Panc1 (cell line): ENCODE measurements at regions not wholly inside any gene's neighbourhood (a gene's known extent, or its start where the extent isn't known, plus 50 kb on each side); places are given as distances from the start of the nearest gene placed in this dataset.

ENCODE experiments used
- ATAC-seq: fragments of 200-7000 bp; cut with Tn5 transposase; 2 replicates; pipeline ENCODE4 v1.9.1; 2020; ENCODE audit warnings: mild to moderate bottlenecking, moderate library complexity
- BruUV-seq: library from RNA; stranded (reverse); fragments of 400-500 nt; replicated peaks from 2 replicates; lab custom pipeline; 2021; lab: Mats Ljungman, UMichigan
- CTCF ChIA-PET: fragments of 300-600 bp; sonication (Branson Sonifier 250); formaldehyde crosslinking; loops from one replicate; lab custom pipeline; 2022; ENCODE audit warnings: antibody characterized with exemption; lab: Charles Lee
- POLR2A ChIA-PET: fragments of 300-600 bp; sonication (Branson Sonifier 250); formaldehyde crosslinking; loops from one replicate; lab custom pipeline; 2022; ENCODE audit warnings: antibody characterized with exemption; lab: Charles Lee
- DNase-seq: peaks from one replicate; pipeline ENCODE4 v3.0.0-alpha.2; 2010; ENCODE audit warnings: low read depth, low spot score
- H3K27ac ChIP-seq: 2 replicates; pipeline ENCODE4 v1.5.1; 2011; ENCODE audit warnings: mild to moderate bottlenecking, low read length, inconsistent platforms
- H3K27me3 ChIP-seq: fragments of 200-500 bp; sonication (Bioruptor generic); 2 replicates; pipeline ENCODE4 v1.6.0; 2014; ENCODE audit warnings: low read length, inconsistent platforms; ENCODE audit not compliant: control insufficient read depth, insufficient read depth
- H3K36me3 ChIP-seq: fragments of 200-500 bp; sonication (Bioruptor generic); 2 replicates; pipeline ENCODE4 v1.5.1; 2014; ENCODE audit warnings: inconsistent platforms, mild to moderate bottlenecking, low read length, moderate library complexity; ENCODE audit not compliant: control insufficient read depth, insufficient read depth
- H3K4me1 ChIP-seq: 2 replicates; pipeline ENCODE4 v1.5.1; 2011; ENCODE audit warnings: inconsistent platforms, mild to moderate bottlenecking, low read length, moderate library complexity; ENCODE audit not compliant: control insufficient read depth, insufficient read depth
- H3K4me3 ChIP-seq, 2 experiments: 2 replicates each; pipeline ENCODE4 v1.5.1; 2011 to 2012; ENCODE audit warnings: low read depth in 2 of 2, low read length in 2 of 2, mild to moderate bottlenecking in 2 of 2, inconsistent platforms in 1 of 2, moderate library complexity in 1 of 2
- H3K9me3 ChIP-seq: fragments of 200-500 bp; sonication (Bioruptor generic); 2 replicates; pipeline ENCODE4 v1.5.1; 2014; ENCODE audit warnings: low read depth, mild to moderate bottlenecking, inconsistent platforms, low read length, moderate library complexity; ENCODE audit not compliant: control insufficient read depth, insufficient read depth
- CTCF ChIP-seq: fragments of 450-650 bp; IDR thresholded peaks from 2 replicates; pipeline ENCODE4 v1.5.1; 2017; ENCODE audit warnings: mild to moderate bottlenecking
- POLR2AphosphoS5 ChIP-seq: IDR thresholded peaks from 2 replicates; pipeline ENCODE4 v1.6.1; 2012; ENCODE audit warnings: mild to moderate bottlenecking, low read depth, low read length, moderate library complexity
- REST ChIP-seq, 2 experiments: IDR thresholded peaks; 2 replicates each; pipeline ENCODE4 v1.6.1; 2011 to 2012; ENCODE audit warnings: low read depth in 2 of 2, control low read depth in 1 of 2, low read length in 1 of 2, mild to moderate bottlenecking in 1 of 2, moderate library complexity in 1 of 2; ENCODE audit not compliant: insufficient read depth in 1 of 2
- SIN3A ChIP-seq: IDR thresholded peaks from 2 replicates; pipeline ENCODE4 v1.6.1; 2012; ENCODE audit warnings: low read depth, mild to moderate bottlenecking, low read length, moderate library complexity, borderline replicate concordance; ENCODE audit not compliant: insufficient read depth
- TCF7L2 ChIP-seq: IDR thresholded peaks from 2 replicates; pipeline ENCODE4 v1.6.1; 2011; ENCODE audit warnings: mild to moderate bottlenecking, low read depth, low read length, inconsistent platforms
- in situ Hi-C: cut with HindIII; loops from 2 replicates; pipeline ENCODE4 v1.10.0; 2016; ENCODE audit warnings: low sequenced_read_pairs, low pct_unique_long_range_greater_than_20kb
- intact Hi-C: fragments of 100-400 bp; cut with micrococcal nuclease; formaldehyde crosslinking; loops from one replicate; pipeline ENCODE4 v1.10.0; 2022; ENCODE audit not compliant: unreplicated experiment

GRCh38 chr1:175871647-175872046 is 128.3 kb upstream of the TNR start:
- H3K4me3 ChIP-seq, result no peak overlapping the region
- BruUV-seq, result no TSS peak
- in situ Hi-C loops (no loop called here), intact Hi-C loops (no loop called here)
- DNase-seq, result no peak
- H3K27me3 ChIP-seq, result no peaks in the 10 kb centered on the region
- no peak for ATAC-seq
- POLR2A ChIA-PET, result no interaction called here
- H3K27ac ChIP-seq, result no peak overlapping the region
- no peaks in the 10 kb centered on the region for H3K9me3 ChIP-seq
- CTCF ChIA-PET, result no interaction called here
- TF ChIP-seq TCF7L2 (no peak), REST (IDR thresholded peaks at IDR 0.05; ENCODE audit: insufficient read depth in 1 of 2, low read depth in 2 of 2, low read length in 1 of 2) (no peak), SIN3A (no peak), POLR2AphosphoS5 (no peak), CTCF (no peak)
- H3K4me1 ChIP-seq, result no peaks in the 10 kb centered on the region
- no peaks in the 10 kb centered on the region for H3K36me3 ChIP-seq

- in situ Hi-C loops, result no loop called here
- no peaks in the 10 kb centered on the region for H3K27me3 ChIP-seq
- no peak overlapping the region for H3K27ac ChIP-seq
- CTCF ChIA-PET, result interaction anchor here (0.5 kb wide), 1 partner anchor 268 kb away, joined by 13 read pairs; no protein-coding TSS in a partner anchor
- H3K4me1 ChIP-seq, result no peaks in the 10 kb centered on the region
- no peak overlapping the region for H3K4me3 ChIP-seq
- intact Hi-C loops, result no loop called here
- ATAC-seq (no peak), DNase-seq (no peak)
- BruUV-seq, result no TSS peak
- POLR2A ChIA-PET, result no interaction called here
- TF ChIP-seq CTCF (no peak), SIN3A (no peak), TCF7L2 (no peak), REST (IDR thresholded peaks at IDR 0.05; ENCODE audit: insufficient read depth in 1 of 2, low read depth in 2 of 2, low read length in 1 of 2) (no peak), POLR2AphosphoS5 (no peak)
- no peaks in the 10 kb centered on the region for H3K36me3 ChIP-seq
- H3K9me3 ChIP-seq, result no peaks in the 10 kb centered on the region
Observed at GRCh38 chr1:175870217-175870616, 126.8 kb upstream of the TNR start.
